ENCODE measurements at regions not wholly inside any gene's neighbourhood (a gene's known extent, or its start where the extent isn't known, plus 50 kb on each side); places are given as distances from the start of the nearest gene placed in this dataset.

- TF ChIP-seq CTCF (IDR thresholded peaks at IDR 0.05) (no peak), POLR2A (IDR thresholded peaks at IDR 0.05) (no peak)
Measured at GRCh38 chr7:111662386-111662785, 100.1 kb upstream of the IMMP2L start.
